Prostate gland (tissue), 2 donors: ENCODE measurements at regions not wholly inside any gene's neighbourhood (a gene's known extent, or its start where the extent isn't known, plus 50 kb on each side); places are given as distances from the start of the nearest gene placed in this dataset.

Experiments
- DNase-seq: peaks from one replicate; pipeline ENCODE4 v3.0.0-alpha.2; 2019; ENCODE audit warnings: low spot score
- H3K27ac ChIP-seq, 2 donors: fragments of 200-600 bp; sonication (generic); 2 replicates each; pipeline ENCODE4 v1.5.1; 2017 to 2019
- H3K27me3 ChIP-seq: fragments of 200-600 bp; sonication (generic); replicated peaks from 2 replicates; pipeline ENCODE4 v1.5.1; 2019; ENCODE audit not compliant: insufficient read depth
- H3K36me3 ChIP-seq, 2 donors: fragments of 200-600 bp; sonication (generic); 1 replicate in 1 of 2; 2 replicates in 1 of 2; pipeline versions ENCODE4 v1.5.1 to v1.8.1; 2017 to 2019
- H3K4me1 ChIP-seq: fragments of 200-600 bp; sonication (generic); replicated peaks from 2 replicates; pipeline ENCODE4 v1.5.1; 2019
- H3K4me3 ChIP-seq, 2 donors: fragments of 200-600 bp; sonication (generic); 2 replicates each; pipeline ENCODE4 v1.5.1; 2017 to 2019
- H3K9me3 ChIP-seq: fragments of 200-600 bp; sonication (generic); 2 replicates; pipeline ENCODE4 v1.5.1; 2017
- POLR2A ChIP-seq: fragments of 450-650 bp; IDR thresholded peaks from one replicate; pipeline ENCODE4 v1.6.1; 2016; ENCODE audit warnings: antibody characterized with exemption, mild to moderate bottlenecking
- POLR2AphosphoS5 ChIP-seq: sonication (generic); formaldehyde crosslinking; IDR thresholded peaks from one replicate; pipeline ENCODE4 v1.6.1; 2017; ENCODE audit warnings: antibody characterized with exemption
- WGBS: methylation state at CpG from one replicate; pipeline ENCODE4 v1.1.5; 2018; 5-methylcytosine and 5-hydroxymethylcytosine counted together
- intact Hi-C: fragments of 100-400 bp; cut with DNase I; formaldehyde crosslinking; loops from one replicate; pipeline ENCODE4 v1.14.2; 2022
- TF ChIP-seq, protein P1 (sequence below), 4 experiments: fragments of 200-600 bp in 2 of 4; fragments of 450-650 bp in 2 of 4; sonication (generic) in 2 of 4; IDR thresholded peaks; 1 replicate in 3 of 4; 2 replicates in 1 of 4; pipeline ENCODE4 v1.5.1; 2016 to 2019; ENCODE audit warnings: antibody characterized with exemption in 4 of 4, mild to moderate bottlenecking in 2 of 4, moderate library complexity in 2 of 4

DNA sequence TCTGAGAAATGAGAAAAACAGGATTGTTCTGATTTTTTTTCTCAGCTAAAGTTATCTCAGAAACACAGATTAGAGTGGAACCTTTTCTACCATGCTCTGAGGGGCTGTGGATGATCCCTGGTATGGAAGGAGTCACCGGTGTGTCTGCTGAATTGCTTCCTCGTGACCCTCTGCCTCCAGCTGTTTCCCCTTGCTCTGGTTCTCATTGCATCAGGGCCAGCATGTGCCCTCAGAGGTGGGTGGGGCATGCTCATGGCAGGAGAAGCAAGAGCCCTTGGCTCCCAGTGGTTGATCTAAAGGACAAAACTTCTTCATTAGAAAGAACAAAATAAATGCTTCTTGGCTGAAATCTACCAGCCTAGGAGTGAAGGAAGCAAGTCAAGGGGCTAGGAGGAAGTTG is 183.2 kb upstream of the HMCN1 start:
- Histone ChIP-seq H3K4me1 (no peaks in the 10 kb centered on the region), H3K36me3 (no peaks in the 10 kb centered on the region), H3K27me3 (no peaks in the 10 kb centered on the region), H3K4me3 (no peak overlapping the region), H3K9me3 (no peaks in the 10 kb centered on the region), H3K27ac (no peak overlapping the region)
- intact Hi-C loops, result no loop called here
- WGBS, result 71% methylated on average over 2 of the region's 2 CpGs
- no peak for DNase-seq
- TF ChIP-seq, protein P1, sequence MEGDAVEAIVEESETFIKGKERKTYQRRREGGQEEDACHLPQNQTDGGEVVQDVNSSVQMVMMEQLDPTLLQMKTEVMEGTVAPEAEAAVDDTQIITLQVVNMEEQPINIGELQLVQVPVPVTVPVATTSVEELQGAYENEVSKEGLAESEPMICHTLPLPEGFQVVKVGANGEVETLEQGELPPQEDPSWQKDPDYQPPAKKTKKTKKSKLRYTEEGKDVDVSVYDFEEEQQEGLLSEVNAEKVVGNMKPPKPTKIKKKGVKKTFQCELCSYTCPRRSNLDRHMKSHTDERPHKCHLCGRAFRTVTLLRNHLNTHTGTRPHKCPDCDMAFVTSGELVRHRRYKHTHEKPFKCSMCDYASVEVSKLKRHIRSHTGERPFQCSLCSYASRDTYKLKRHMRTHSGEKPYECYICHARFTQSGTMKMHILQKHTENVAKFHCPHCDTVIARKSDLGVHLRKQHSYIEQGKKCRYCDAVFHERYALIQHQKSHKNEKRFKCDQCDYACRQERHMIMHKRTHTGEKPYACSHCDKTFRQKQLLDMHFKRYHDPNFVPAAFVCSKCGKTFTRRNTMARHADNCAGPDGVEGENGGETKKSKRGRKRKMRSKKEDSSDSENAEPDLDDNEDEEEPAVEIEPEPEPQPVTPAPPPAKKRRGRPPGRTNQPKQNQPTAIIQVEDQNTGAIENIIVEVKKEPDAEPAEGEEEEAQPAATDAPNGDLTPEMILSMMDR (IDR thresholded peaks at IDR 0.05), result no peak
- TF ChIP-seq POLR2AphosphoS5, result no peak
- no peak for TF ChIP-seq POLR2A

DNA sequence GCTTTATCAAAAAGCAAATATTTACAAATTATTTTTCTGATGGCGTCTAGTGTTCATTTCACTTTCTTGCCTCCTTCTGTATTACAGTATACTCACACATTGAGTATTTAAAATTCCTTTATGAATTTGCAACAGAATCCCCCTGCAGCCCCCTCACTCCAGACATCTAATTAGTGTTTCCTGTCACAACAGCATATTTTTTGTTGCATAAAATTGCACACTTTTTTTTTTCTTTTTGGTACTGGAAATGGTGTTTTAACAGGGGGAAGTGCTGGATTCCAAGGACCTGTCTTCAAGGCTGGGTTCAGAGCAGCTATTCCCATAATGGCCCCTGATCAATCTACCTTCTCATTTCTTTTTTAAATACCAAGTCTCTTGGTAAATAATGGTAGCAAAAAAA is 184.3 kb upstream of the HMCN1 start:
- TF ChIP-seq POLR2A (no peak), POLR2AphosphoS5 (no peak)
- TF ChIP-seq, protein P1 (IDR thresholded peaks at IDR 0.05), result no peak
- Histone ChIP-seq H3K27me3 (no peaks in the 10 kb centered on the region), H3K36me3 (no peaks in the 10 kb centered on the region), H3K27ac (no peak overlapping the region), H3K4me1 (no peaks in the 10 kb centered on the region), H3K4me3 (no peak overlapping the region), H3K9me3 (no peaks in the 10 kb centered on the region)
- no peak for DNase-seq
- intact Hi-C loops, result no loop called here
- WGBS, result 83% methylated on average over 1 of the region's 1 CpG

DNA sequence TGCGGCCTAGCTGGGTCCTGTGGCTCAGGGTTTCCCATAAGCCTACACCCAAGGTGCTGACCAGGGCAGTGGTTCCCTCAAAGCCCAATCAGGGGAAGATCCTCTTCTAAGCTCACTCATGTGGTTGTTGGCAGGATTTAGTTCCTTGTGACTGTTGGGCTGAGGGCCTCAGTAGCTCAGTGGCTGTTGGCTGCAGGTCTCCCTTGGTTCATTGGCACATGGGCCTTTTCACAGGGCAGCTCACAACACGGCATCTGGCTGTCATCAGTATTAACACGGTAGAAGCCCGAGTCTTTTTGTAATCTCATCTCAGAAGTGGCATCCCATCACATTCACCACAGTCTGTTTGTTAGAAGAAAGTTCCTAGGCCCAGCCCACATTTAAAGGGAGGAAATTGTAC is 188.2 kb upstream of the HMCN1 start:
- no peak overlapping the region for H3K27ac ChIP-seq
- intact Hi-C loops, result no loop called here
- no peak for DNase-seq

DNA sequence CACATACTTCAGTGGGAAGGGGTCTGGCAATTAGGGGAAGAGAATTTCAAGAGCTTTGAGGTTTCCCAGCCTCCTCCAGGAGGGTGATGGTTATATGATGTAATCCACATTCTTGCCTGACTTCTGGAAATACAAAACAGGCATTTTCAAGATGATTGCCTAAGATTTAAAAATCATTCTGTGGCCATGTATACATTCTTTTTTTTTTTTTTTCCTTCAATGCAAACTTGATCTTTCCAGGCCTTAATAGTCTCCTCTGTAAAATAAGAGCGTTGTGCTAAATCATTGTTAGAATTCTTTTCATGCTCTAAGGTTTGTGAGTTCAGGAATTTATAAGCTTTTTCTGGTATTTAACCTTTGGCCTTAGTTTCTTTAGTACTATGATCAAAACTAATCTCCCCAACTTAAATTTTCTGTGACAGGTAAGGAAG is 192.3 kb upstream of the HMCN1 start:
- no peak for DNase-seq
- H3K27me3 ChIP-seq, result no peaks in the 10 kb centered on the region
- no peaks in the 10 kb centered on the region for H3K4me1 ChIP-seq
- H3K36me3 ChIP-seq, result no peaks in the 10 kb centered on the region
- H3K4me3 ChIP-seq, result no peak overlapping the region
- intact Hi-C loops, result no loop called here
- no peak for TF ChIP-seq POLR2AphosphoS5
- no peak for TF ChIP-seq POLR2A
- TF ChIP-seq, protein P1 (IDR thresholded peaks at IDR 0.05), result no peak
- WGBS, result 37% methylated on average over 1 of the region's 1 CpG
- H3K27ac ChIP-seq, result no peak overlapping the region
- no peaks in the 10 kb centered on the region for H3K9me3 ChIP-seq

More for the DNA sequence above, 188.2 kb upstream of the HMCN1 start:
- Histone ChIP-seq H3K36me3 (no peaks in the 10 kb centered on the region), H3K27me3 (no peaks in the 10 kb centered on the region), H3K4me3 (no peak overlapping the region), H3K9me3 (no peaks in the 10 kb centered on the region), H3K4me1 (no peaks in the 10 kb centered on the region)
- WGBS, result 92% methylated on average over 4 of the region's 4 CpGs
- TF ChIP-seq POLR2A (no peak), POLR2AphosphoS5 (no peak)
- TF ChIP-seq, protein P1 (IDR thresholded peaks at IDR 0.05), result no peak

DNA sequence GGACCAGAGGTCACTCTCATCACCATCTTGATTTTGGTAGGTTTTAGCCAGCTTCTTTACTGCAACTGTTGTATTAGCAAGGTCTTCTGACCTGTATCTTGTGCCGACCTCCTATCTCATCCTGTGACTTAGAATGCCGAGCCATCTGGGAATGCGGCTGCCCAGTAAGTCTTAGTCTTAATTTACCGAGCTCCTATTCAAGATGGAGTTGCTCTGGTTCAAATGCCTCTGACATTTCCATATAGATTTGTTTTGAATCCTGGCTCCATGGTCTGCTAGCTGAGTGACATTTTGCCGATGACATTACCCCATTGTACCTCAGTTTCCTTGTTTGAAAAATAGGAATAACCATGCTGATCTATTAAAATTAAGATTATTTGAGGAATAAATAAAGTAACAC is 193.9 kb upstream of the HMCN1 start:
- no peak for DNase-seq
- no peak overlapping the region for H3K27ac ChIP-seq
- WGBS, result 97% methylated on average over 5 of the region's 5 CpGs
- intact Hi-C loops, result no loop called here
- TF ChIP-seq POLR2AphosphoS5 (no peak), POLR2A (no peak)
- TF ChIP-seq, protein P1 (IDR thresholded peaks at IDR 0.05), result no peak
- H3K4me1 ChIP-seq, result no peaks in the 10 kb centered on the region
- no peaks in the 10 kb centered on the region for H3K9me3 ChIP-seq
- H3K4me3 ChIP-seq, result no peak overlapping the region
- H3K36me3 ChIP-seq, result no peaks in the 10 kb centered on the region
- no peaks in the 10 kb centered on the region for H3K27me3 ChIP-seq
